HG03442 (cell line): ENCODE measurements at regions not wholly inside any gene's neighbourhood (a gene's known extent, or its start where the extent isn't known, plus 50 kb on each side); places are given as distances from the start of the nearest gene placed in this dataset.
A peak's percentile ranks its signal among the peaks of the same experiment; 100 is the strongest.
"Not testable (repeated sequence)": the region's sequence is repeated elsewhere in the genome, so short reads cannot be mapped to it uniquely, and the experiment has no call there.

Experiments
- ATAC-seq: cut with Tn5 transposase; IDR thresholded peaks from one replicate; pipeline ENCODE4 v1.9.1; 2021; ENCODE audit warnings: mild to moderate bottlenecking, moderate library complexity; ENCODE audit not compliant: unreplicated experiment

GRCh38 chr14:47961634-47962033 is 286.2 kb upstream of the MDGA2 start:
- no peak for ATAC-seq

GRCh38 chr14:47959740-47960139 is 284.3 kb upstream of the MDGA2 start:
- ATAC-seq, result no peak

DNA sequence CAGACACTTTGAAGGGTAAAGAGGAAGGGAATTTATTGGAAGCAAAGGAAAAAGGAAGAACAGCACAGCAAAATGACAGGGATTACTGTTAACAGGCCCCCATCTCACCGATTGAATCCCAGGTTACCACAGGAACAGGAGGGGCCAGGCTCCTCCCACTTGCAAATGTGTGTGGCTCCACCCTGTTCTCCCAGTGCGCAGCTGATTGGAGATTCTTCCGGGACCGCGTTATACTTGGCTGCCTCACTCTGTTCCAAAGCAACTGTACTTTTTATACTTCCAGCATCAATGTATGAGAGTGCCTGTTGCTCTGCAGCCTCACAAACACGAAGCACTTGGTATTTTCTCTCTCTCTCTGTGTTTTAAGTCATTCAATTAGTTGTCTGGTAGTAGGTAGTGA is 273.6 kb upstream of the MDGA2 start:
- ATAC-seq, result no peak

- no peak for ATAC-seq
Measured at GRCh38 chr14:47935332-47935731, 259.9 kb upstream of the MDGA2 start.

- peak; percentile 97 for ATAC-seq
Measured at GRCh38 chr14:47929334-47929733, 253.9 kb upstream of the MDGA2 start.

DNA sequence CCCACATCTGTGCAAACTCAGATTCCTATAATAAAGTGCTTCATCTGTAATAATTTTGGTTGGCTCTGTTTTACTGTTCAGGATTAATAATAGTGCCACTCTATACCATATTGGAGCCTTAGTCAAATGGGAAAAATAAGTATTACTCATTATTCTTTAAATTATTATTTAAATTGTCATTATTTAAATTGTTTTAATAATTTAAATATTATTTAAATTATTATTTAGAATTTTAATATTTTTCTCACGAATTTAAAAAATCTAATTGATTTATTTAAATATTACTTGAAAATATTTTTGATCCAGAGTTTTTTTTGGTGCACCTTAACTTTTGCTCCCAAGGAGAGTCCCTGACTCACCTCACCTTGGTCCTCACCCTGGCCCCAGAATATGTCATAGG is 245.7 kb upstream of the MDGA2 start:
- no peak for ATAC-seq

- no peak for ATAC-seq
Measured at GRCh38 chr14:47919997-47920396, 244.6 kb upstream of the MDGA2 start.

- no peak for ATAC-seq
Measured at GRCh38 chr14:47919334-47919846, 244.0 kb upstream of the MDGA2 start.

- ATAC-seq, result peak; percentile 55
Measured at GRCh38 chr14:47917344-47917954, 242.0 kb upstream of the MDGA2 start.

DNA sequence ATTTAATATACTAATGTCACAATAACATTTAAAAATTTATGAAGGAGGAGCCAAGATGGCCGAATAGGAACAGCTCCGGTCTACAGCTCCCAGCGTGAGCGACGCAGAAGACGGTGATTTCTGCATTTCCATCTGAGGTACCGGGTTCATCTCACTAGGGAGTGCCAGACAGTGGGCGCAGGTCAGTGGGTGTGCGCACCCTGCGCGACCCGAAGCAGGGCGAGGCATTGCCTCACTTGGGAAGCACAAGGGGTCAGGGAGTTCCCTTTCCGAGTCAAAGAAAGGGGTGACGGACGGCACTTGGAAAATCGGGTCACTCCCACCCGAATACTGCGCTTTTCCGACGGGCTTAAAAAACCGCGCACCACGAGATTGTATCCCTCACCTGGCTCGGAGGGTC is 225.7 kb upstream of the MDGA2 start:
- ATAC-seq, result not testable (repeated sequence)

GRCh38 chr14:47899685-47900084 is 224.3 kb upstream of the MDGA2 start:
- no peak for ATAC-seq

DNA sequence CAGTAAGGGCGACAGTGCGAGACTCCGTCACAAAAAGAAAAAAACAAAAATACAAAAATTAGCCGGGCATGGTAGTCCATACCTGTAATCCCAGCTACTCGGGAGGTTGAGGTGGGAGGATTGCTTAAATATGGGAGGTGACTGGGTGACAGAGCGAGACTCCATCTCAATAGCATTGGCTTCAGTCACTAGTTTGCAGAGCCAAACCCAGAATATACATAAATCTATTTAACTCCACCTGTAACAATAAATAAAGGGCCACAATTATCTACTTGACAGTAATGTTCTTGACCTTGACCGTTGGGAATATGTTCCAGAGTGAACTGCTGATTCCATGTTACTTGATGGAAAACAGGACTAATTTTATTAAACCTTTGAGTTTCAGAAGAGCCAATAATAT is 198.9 kb upstream of the MDGA2 start:
- ATAC-seq, result no peak

- ATAC-seq, result no peak
Measured at GRCh38 chr14:47872588-47872987, 197.2 kb upstream of the MDGA2 start.

DNA sequence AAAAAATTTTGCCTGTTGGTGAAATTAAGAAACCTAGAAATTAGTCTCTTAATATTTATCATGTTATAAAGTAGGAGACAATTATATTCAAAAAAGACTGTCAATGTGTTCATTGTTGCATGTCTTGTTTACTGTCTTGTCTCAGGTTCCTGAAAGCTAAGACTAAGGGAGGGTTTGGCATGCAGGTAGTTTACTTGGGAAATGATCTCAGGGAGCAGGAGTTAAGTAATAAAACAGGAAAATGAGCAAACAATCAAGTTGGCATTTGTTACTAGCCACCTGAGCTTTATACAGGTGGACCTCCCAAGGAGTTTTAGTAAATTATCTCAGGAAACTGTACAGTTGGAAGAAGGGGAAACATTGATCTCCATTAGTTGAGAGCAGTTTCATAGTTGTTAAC is 188.0 kb upstream of the MDGA2 start:
- ATAC-seq, result no peak

DNA sequence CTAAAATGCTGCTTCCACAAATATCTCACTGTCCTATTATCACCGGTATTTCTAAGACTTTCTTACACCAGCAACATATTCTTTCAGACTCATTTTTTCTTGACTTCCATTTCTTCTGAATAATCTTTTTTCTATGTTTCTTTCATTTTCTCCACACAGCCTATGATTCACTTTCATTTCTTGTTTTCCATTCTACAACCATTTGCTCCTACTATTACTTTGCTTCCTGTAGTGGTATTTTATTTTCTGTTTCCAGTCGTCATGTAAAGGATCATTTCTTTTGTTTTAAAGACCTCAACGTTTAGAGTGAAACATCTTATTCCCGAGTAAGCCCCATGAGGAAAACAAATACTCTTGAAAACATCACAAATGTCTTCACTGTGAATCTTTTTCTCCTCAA is 182.2 kb upstream of the MDGA2 start:
- peak; percentile 89 for ATAC-seq

- ATAC-seq, result no peak
Measured at GRCh38 chr14:47852278-47852677, 176.9 kb upstream of the MDGA2 start.

DNA sequence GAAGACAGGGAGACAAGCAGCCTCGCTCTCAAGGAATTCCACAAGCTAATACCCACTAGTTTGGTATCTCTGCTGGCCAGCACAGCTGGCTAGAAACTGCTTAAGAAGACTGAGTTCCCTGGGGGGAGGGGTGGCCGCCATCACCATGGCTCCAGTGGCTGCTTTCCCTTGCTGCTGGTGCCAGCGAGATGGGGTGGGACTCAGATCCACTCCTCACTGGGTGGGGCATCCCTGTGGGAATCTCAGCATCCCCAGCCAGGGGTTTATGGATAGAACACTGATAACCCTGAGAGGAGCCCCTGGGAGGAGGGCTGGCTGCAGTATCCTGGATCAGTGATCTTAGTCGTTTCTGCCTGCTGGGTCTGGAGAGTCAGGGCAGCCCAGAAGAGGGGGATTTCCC is 170.6 kb upstream of the MDGA2 start:
- ATAC-seq, result no peak

- no peak for ATAC-seq
Measured at GRCh38 chr14:47843236-47843635, 167.8 kb upstream of the MDGA2 start.

GRCh38 chr14:47833011-47833410 is 157.6 kb upstream of the MDGA2 start:
- ATAC-seq, result no peak

DNA sequence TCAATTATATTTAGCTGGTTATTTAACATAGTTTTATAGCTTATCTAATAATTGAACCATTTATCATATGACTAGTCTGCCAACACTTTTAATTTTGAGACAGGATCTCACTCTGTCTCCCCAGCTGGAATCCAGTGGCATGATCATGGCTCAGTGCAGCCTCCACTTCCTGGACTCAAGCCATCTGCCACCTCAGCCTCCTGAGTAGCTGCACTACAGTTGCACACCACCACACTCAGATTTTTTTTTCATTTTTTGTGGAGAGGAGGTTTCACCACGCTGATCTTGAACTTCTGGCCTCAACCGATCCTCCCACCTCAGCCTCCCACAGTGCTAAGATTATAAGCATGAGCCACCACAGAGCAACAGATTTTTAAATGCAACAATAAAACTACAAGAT is 151.4 kb upstream of the MDGA2 start:
- no peak for ATAC-seq

DNA sequence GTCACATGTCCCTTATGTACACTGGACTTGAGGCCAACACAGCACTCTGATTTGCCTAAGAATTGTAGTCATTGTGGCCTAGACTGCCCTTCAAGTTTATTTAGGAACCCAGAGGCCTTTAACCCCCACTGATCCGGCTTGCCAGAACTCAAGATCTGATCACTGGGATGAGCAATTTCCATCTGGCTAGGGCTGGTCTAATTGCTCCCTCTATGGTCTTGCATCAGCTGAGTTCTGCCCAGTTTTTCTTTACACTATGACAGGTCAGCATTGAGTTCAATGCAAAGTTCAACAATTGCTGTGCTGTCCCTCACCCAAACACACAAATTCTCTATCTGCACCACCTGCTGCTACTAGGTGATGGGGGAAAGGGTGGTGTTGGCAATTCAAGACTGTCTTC is 146.9 kb upstream of the MDGA2 start:
- ATAC-seq, result no peak

- no peak for ATAC-seq
Measured at GRCh38 chr14:47821135-47821534, 145.7 kb upstream of the MDGA2 start.

- no peak for ATAC-seq
Measured at GRCh38 chr14:47790477-47790876, 115.1 kb upstream of the MDGA2 start.
